ENCODE measurements at regions not wholly inside any gene's neighbourhood (a gene's known extent, or its start where the extent isn't known, plus 50 kb on each side); places are given as distances from the start of the nearest gene placed in this dataset.
"Not testable (repeated sequence)": the region's sequence is repeated elsewhere in the genome, so short reads cannot be mapped to it uniquely, and the experiment has no call there.

DNA sequence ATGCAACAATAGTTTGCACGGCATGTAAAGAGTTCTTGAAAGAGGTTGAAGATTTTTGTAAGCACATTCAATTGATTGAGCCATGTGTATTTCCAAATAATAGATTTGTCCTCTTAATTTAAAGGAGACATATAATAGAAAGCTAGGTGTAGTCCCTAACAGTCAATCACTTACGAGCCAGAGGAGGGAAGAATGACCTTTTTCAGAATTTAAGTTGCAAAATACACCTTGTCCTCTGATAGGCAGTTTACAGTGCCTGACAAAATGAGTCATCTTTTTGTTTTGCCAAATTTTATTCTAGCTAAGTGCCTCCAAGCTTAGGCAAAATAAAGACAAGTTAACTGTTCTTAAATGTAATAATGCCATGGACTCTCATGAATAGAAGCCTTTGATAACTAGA lies 88.3 kb upstream of the GOLGA6L4 start:
- TF ChIP-seq, protein P1, sequence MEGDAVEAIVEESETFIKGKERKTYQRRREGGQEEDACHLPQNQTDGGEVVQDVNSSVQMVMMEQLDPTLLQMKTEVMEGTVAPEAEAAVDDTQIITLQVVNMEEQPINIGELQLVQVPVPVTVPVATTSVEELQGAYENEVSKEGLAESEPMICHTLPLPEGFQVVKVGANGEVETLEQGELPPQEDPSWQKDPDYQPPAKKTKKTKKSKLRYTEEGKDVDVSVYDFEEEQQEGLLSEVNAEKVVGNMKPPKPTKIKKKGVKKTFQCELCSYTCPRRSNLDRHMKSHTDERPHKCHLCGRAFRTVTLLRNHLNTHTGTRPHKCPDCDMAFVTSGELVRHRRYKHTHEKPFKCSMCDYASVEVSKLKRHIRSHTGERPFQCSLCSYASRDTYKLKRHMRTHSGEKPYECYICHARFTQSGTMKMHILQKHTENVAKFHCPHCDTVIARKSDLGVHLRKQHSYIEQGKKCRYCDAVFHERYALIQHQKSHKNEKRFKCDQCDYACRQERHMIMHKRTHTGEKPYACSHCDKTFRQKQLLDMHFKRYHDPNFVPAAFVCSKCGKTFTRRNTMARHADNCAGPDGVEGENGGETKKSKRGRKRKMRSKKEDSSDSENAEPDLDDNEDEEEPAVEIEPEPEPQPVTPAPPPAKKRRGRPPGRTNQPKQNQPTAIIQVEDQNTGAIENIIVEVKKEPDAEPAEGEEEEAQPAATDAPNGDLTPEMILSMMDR (IDR thresholded peaks at IDR 0.05), result not testable (repeated sequence)
- TF ChIP-seq POLR2A (IDR thresholded peaks at IDR 0.05), result not testable (repeated sequence)
